Neuronal stem cell (in vitro differentiated cells): ENCODE measurements at regions not wholly inside any gene's neighbourhood (a gene's known extent, or its start where the extent isn't known, plus 50 kb on each side); places are given as distances from the start of the nearest gene placed in this dataset.

ENCODE experiments used
- DNase-seq: peaks from one replicate; pipeline ENCODE4 v3.0.0-alpha.2; 2013; ENCODE audit warnings: low spot score
- H2AFZ ChIP-seq: one replicate; pipeline ENCODE4 v1.6.1; 2013; ENCODE audit warnings: mild to moderate bottlenecking, low read length, inconsistent platforms
- H2AK5ac ChIP-seq: 2 replicates; pipeline ENCODE4 v1.6.1; 2013; ENCODE audit warnings: low read depth, mild to moderate bottlenecking, inconsistent platforms, low read length, moderate library complexity, mixed read lengths
- H2BK120ac ChIP-seq: 2 replicates; pipeline ENCODE4 v1.6.1; 2013; ENCODE audit warnings: low read depth, mild to moderate bottlenecking, inconsistent platforms, low read length, moderate library complexity, mixed read lengths
- H2BK12ac ChIP-seq: one replicate; pipeline ENCODE4 v1.6.1; 2013; ENCODE audit warnings: low read length, inconsistent platforms
- H2BK15ac ChIP-seq: 2 replicates; pipeline ENCODE4 v1.6.1; 2013; ENCODE audit warnings: mild to moderate bottlenecking, low read length, inconsistent platforms, mixed read lengths
- H2BK5ac ChIP-seq: one replicate; pipeline ENCODE4 v1.6.1; 2013; ENCODE audit warnings: inconsistent platforms, mild to moderate bottlenecking, low read length, moderate library complexity
- H3K14ac ChIP-seq: one replicate; pipeline ENCODE4 v1.6.1; 2013; ENCODE audit warnings: low read length, inconsistent platforms
- H3K18ac ChIP-seq: 2 replicates; pipeline ENCODE4 v1.6.1; 2013; ENCODE audit warnings: low read length, inconsistent platforms
- H3K23ac ChIP-seq: 2 replicates; pipeline ENCODE4 v1.6.1; 2013; ENCODE audit warnings: low read depth, mild to moderate bottlenecking, mixed read lengths, low read length, inconsistent platforms; ENCODE audit not compliant: poor library complexity
- H3K27ac ChIP-seq: replicated peaks from 3 replicates; pipeline ENCODE4 v1.5.1; 2013; ENCODE audit warnings: low read length, inconsistent platforms
- H3K27me3 ChIP-seq, 3 experiments: 2 replicates each; pipeline ENCODE4 v1.6.1; 2013; ENCODE audit warnings: low read length in 3 of 3, mild to moderate bottlenecking in 2 of 3, inconsistent platforms in 1 of 3, low read depth in 1 of 3, mixed read lengths in 1 of 3, moderate library complexity in 1 of 3; ENCODE audit not compliant: control insufficient read depth in 3 of 3, insufficient read depth in 3 of 3
- H3K36me3 ChIP-seq, 2 donors: replicated peaks in 1 of 2; 2 replicates each; pipeline ENCODE4 v1.6.1; 2013; ENCODE audit warnings: low read length in 2 of 2; ENCODE audit not compliant: control insufficient read depth in 2 of 2, insufficient read depth in 2 of 2
- H3K4ac ChIP-seq: 2 replicates; pipeline ENCODE4 v1.6.1; 2013; ENCODE audit warnings: inconsistent platforms, mild to moderate bottlenecking, low read length, moderate library complexity
- H3K4me1 ChIP-seq, 2 donors: 1 replicate in 1 of 2; 2 replicates in 1 of 2; pipeline ENCODE4 v1.6.1; 2013; ENCODE audit warnings: low read length in 2 of 2, low read depth in 1 of 2; ENCODE audit not compliant: control insufficient read depth in 2 of 2, insufficient read depth in 1 of 2
- H3K4me2 ChIP-seq: one replicate; pipeline ENCODE4 v1.6.1; 2013; ENCODE audit warnings: mild to moderate bottlenecking, low read length, inconsistent platforms; ENCODE audit not compliant: insufficient read depth, poor library complexity, severe bottlenecking
- H3K4me3 ChIP-seq, 2 donors: 2 replicates each; pipeline ENCODE4 v1.5.1; 2013; ENCODE audit warnings: low read length in 2 of 2, mild to moderate bottlenecking in 2 of 2, inconsistent platforms in 1 of 2, moderate library complexity in 1 of 2
- H3K79me1 ChIP-seq: one replicate; pipeline ENCODE4 v1.6.1; 2013; ENCODE audit warnings: low read depth, mild to moderate bottlenecking, inconsistent platforms, low read length, moderate library complexity
- H3K9ac ChIP-seq: one replicate; pipeline ENCODE4 v1.6.1; 2013; ENCODE audit warnings: mild to moderate bottlenecking, low read depth, low read length, inconsistent platforms; ENCODE audit not compliant: poor library complexity
- H3K9me3 ChIP-seq, 2 donors: replicated peaks in 1 of 2; 2 replicates each; pipeline versions ENCODE3 to v1.6.1; 2013; ENCODE audit warnings: low read length in 2 of 2, mild to moderate bottlenecking in 2 of 2, inconsistent platforms in 1 of 2, low read depth in 1 of 2, mixed read lengths in 1 of 2, moderate library complexity in 1 of 2; ENCODE audit not compliant: control insufficient read depth in 2 of 2, insufficient read depth in 1 of 2
- H4K8ac ChIP-seq: one replicate; pipeline ENCODE4 v1.6.1; 2013; ENCODE audit warnings: low read depth, mild to moderate bottlenecking, inconsistent platforms, low read length, moderate library complexity
- H4K91ac ChIP-seq: one replicate; pipeline ENCODE4 v1.6.1; 2013; ENCODE audit warnings: low read length, low read depth, mild to moderate bottlenecking, inconsistent platforms; ENCODE audit not compliant: poor library complexity
- WGBS, 2 donors: extraction: QIAGEN DNeasy Blood & Tissue Kit; methylation state at CpG; one replicate each; pipeline ENCODE4 v1.1.7; 2013; ENCODE audit warnings: missing lambda C conversion rate in 2 of 2, mixed read lengths in 1 of 2; ENCODE audit not compliant: insufficient read length in 2 of 2, insufficient replicate concordance in 1 of 2; ENCODE audit errors: extremely low coverage in 2 of 2; 5-methylcytosine and 5-hydroxymethylcytosine counted together

DNA sequence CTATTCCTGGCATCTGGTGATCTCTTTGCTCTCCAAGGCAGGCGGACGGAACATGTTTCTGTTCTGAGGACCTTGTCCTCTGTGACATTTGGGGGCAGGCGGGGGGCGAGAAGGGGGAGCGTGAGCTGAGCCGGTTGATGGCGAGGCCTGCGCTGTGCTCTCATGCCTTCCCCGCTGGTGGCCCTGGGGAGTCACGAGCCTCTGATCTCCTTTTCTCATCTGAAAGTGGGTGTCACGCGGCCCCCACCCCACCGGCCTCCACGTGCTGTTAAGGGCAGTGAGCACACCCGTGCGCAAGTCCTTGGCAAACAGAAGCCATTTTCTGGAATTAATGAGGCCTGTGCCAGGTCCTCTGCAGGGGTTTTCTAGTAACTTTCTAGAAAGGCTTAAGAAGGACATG, 102.8 kb upstream of the ACTRT2 start:
- no peak overlapping the region for H2AFZ ChIP-seq
- no peak overlapping the region for H2AK5ac ChIP-seq
- H2BK5ac ChIP-seq, result no peak overlapping the region
- H3K18ac ChIP-seq, result no peak overlapping the region
- no peak for DNase-seq
- H3K36me3 ChIP-seq, result no peaks in the 10 kb centered on the region
- H3K14ac ChIP-seq, result no peak overlapping the region
- H2BK120ac ChIP-seq, result no peak overlapping the region
- H4K8ac ChIP-seq, result no peak overlapping the region
- no peak overlapping the region for H4K91ac ChIP-seq
- no peak overlapping the region for H3K4me3 ChIP-seq
- peaks cover 0 to 7% of the 10 kb centered on the region in 2 donors for H3K9me3 ChIP-seq
- no peak overlapping the region for H3K27ac ChIP-seq
- H2BK15ac ChIP-seq, result no peak overlapping the region
- H3K9ac ChIP-seq, result no peak overlapping the region
- no peak overlapping the region for H3K23ac ChIP-seq
- peaks cover 0 to 23% (median 0%) of the 10 kb centered on the region in 3 experiments for H3K27me3 ChIP-seq
- WGBS, 2 donors, result no CpG with 5 or more reads among the region's 16 CpGs
- no peak overlapping the region for H2BK12ac ChIP-seq
- H3K4me2 ChIP-seq, result no peak overlapping the region
- H3K79me1 ChIP-seq, result peaks cover 2% of the 10 kb centered on the region
- no peaks in the 10 kb centered on the region for H3K4me1 ChIP-seq
- no peak overlapping the region for H3K4ac ChIP-seq

DNA sequence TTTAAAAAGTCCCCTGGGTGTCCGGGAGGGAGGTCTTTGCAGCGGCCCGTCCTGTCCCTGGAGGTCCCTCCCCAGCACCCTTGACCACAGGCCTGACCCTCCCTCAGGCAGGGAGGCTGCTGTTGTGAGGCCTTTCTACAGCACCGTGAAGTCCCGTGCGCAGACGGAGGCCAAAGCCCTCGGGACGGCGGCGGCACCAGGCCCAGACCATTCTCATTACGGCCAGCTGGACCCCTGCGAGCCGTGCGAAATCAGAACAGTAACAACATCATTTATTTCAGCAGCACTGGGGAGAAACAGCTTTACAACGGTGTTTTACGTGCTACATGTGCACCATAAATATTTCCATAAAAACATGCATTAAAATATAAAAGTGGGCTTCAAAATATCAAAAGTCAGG, 101.4 kb upstream of the ACTRT2 start:
- Histone ChIP-seq H3K4me2 (no peak overlapping the region), H2BK12ac (no peak overlapping the region), H3K4me1 (no peaks in the 10 kb centered on the region), H2AFZ (no peak overlapping the region), H3K23ac (no peak overlapping the region), H3K4ac (no peak overlapping the region), H3K36me3 (no peaks in the 10 kb centered on the region), H3K18ac (peak overlapping the region; percentile 80), H2BK120ac (no peak overlapping the region), H4K91ac (no peak overlapping the region), H3K4me3 (no peak overlapping the region), H3K27me3 (peaks cover 0 to 29% (median 0%) of the 10 kb centered on the region in 3 experiments), H3K79me1 (peaks cover 2% of the 10 kb centered on the region), H2BK5ac (no peak overlapping the region), H3K9me3 (peaks cover 0 to 8% of the 10 kb centered on the region in 2 donors), H2AK5ac (peak overlapping the region; percentile 69), H2BK15ac (peak overlapping the region; percentile 50), H4K8ac (no peak overlapping the region), H3K14ac (no peak overlapping the region), H3K27ac (no peak overlapping the region), H3K9ac (no peak overlapping the region)
- no CpG with 5 or more reads among the region's 17 CpGs for WGBS, 2 donors
- DNase-seq, result no peak

DNA sequence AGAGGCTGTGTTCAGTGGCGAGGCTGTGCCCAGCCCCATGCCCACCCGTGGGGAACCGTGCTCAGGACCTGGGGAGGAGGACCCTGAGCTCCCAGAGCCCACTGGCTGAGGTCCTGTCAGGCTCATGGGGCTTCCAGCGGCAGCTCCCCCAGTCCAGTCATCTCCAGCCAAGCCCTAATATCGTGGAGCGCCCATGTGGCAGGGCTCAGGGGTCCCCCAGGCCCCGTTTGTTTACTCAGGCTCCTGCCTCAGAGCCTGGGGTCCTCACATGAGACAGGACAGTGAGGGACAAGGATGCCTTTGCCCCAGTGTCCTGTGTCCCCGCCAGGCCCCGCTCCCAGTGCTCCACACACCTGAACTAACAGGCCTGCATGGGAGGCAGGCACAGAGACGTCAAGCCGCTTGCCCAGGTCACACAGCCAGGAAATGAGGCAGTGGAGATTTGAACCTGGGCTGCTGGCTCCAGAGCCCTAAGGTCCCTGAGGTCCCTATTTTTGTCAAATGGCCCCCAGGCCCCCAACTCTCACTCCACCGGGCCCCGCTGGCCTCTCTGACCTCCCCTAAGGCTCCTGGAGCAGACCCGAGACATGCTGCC, 100.7 kb upstream of the ACTRT2 start:
- Histone ChIP-seq H3K9ac (no peak overlapping the region), H2BK12ac (no peak overlapping the region), H2AK5ac (peak overlapping the region; percentile 88), H2BK15ac (peak overlapping the region; percentile 38), H3K79me1 (peaks cover 2% of the 10 kb centered on the region), H3K4ac (no peak overlapping the region), H3K27me3 (peaks cover 0 to 36% (median 0%) of the 10 kb centered on the region in 3 experiments), H2AFZ (no peak overlapping the region), H3K27ac (no peak overlapping the region), H3K18ac (peak overlapping the region; percentile 64), H3K14ac (no peak overlapping the region), H3K4me2 (no peak overlapping the region), H3K23ac (no peak overlapping the region), H3K4me1 (no peaks in the 10 kb centered on the region), H3K36me3 (no peaks in the 10 kb centered on the region), H3K4me3 (no peak overlapping the region), H3K9me3 (peaks cover 0 to 7% of the 10 kb centered on the region in 2 donors), H2BK5ac (no peak overlapping the region), H2BK120ac (peak overlapping the region; percentile 49), H4K8ac (no peak overlapping the region), H4K91ac (no peak overlapping the region)
- no CpG with 5 or more reads among the region's 14 CpGs for WGBS, 2 donors
- DNase-seq, result no peak

DNA sequence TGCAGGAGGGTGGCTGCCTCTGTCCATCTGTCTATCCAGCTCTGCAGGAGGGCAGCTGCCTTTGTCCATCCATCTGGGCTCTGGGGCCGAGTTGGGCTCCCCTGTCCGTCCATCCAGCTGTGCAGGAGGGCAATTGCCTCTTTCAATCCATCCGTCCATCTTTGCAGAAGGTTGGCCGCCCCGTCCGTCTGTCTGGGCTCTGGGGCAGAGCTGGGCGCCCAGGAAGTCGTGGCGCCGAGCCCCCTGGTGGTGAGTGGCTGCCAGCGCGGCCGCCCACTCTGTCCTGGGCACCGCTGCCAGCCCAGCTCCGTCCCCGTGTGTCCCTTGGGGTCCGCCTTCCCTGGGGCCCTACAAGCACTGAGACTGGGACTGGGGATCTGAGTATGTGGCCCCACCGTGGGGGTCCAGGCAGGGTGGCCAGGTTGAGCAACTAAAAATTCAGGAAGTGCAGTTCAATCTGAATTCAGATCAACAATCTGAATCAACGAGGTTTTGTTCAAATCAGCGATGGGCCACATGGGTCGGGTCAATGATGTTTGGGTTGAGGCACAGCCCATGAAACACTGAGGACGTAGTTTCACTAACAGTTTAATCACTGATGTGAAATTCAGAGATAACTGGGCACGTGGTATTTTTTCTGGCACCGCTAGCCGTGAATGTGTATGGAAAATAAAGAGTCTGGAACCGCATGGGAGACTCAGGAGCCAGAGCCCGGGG, 99.1 kb upstream of the ACTRT2 start:
- peaks cover 0 to 2% of the 10 kb centered on the region in 2 donors for H3K9me3 ChIP-seq
- H3K4me3 ChIP-seq, result no peak overlapping the region
- H3K14ac ChIP-seq, result no peak overlapping the region
- no peak overlapping the region for H4K91ac ChIP-seq
- H3K36me3 ChIP-seq, result no peaks in the 10 kb centered on the region
- H2BK5ac ChIP-seq, result no peak overlapping the region
- peak overlapping the region; percentile 34 for H3K23ac ChIP-seq
- H2BK120ac ChIP-seq, result no peak overlapping the region
- H3K4me2 ChIP-seq, result no peak overlapping the region
- H3K4me1 ChIP-seq, result no peaks in the 10 kb centered on the region
- H2BK15ac ChIP-seq, result no peak overlapping the region
- WGBS, 2 donors, result no CpG with 5 or more reads among the region's 27 CpGs
- peaks cover 2% of the 10 kb centered on the region for H3K79me1 ChIP-seq
- H2BK12ac ChIP-seq, result no peak overlapping the region
- no peak overlapping the region for H2AFZ ChIP-seq
- H2AK5ac ChIP-seq, result no peak overlapping the region
- DNase-seq, result no peak
- H3K27me3 ChIP-seq, result peaks cover 0 to 49% (median 0%) of the 10 kb centered on the region in 3 experiments
- peak overlapping the region; percentile 60 for H3K9ac ChIP-seq
- peak overlapping the region; percentile 66 for H3K4ac ChIP-seq
- H3K18ac ChIP-seq, result peak overlapping the region; percentile 76
- no peak overlapping the region for H4K8ac ChIP-seq
- no peak overlapping the region for H3K27ac ChIP-seq
